Limb (tissue), 2 donors: ENCODE measurements at regions not wholly inside any gene's neighbourhood (a gene's known extent, or its start where the extent isn't known, plus 50 kb on each side); places are given as distances from the start of the nearest gene placed in this dataset.

Source experiments
- DNase-seq, 2 donors: peaks; one replicate each; pipeline ENCODE4 v3.0.0-alpha.2; 2016; ENCODE audit errors: extremely low spot score in 2 of 2

DNA sequence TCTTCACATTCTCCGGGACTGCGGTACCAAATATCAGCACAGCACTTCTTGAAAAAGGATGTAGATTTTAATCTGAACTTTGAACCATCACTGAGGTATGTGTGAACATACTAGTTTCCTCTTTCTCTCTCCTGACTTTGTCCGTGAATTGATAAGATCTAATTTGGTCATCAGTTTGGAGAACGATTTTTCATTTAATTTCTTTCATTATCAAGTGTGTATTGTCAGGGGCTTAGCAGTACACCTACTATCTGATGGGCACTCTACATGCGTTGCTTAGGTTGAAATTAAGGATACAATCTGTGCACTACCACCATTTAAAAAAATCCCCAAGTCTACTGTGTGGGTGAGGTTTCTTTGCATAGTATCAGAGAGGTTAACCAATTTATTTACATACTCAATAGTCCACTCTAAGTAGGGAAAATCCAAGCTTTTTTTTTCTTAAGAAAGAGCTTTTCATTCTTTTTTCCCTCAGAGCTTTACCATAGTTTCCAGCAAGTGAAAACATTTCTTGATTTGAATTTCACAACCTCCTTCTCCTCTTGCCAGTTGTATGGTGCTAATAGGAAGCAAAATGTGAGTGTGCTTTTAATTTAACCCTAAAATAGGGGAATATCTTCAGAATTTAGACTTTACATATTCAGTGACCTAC lies 105.4 kb upstream of the ESR1 start:
- DNase-seq, result no peak

GRCh38 chr6:151702851-151703658 lies 104.4 kb upstream of the ESR1 start:
- DNase-seq, result no peak

- DNase-seq, result no peak
These were observed 103.1 kb upstream of the ESR1 start for GRCh38 chr6:151704383-151704782.

DNA sequence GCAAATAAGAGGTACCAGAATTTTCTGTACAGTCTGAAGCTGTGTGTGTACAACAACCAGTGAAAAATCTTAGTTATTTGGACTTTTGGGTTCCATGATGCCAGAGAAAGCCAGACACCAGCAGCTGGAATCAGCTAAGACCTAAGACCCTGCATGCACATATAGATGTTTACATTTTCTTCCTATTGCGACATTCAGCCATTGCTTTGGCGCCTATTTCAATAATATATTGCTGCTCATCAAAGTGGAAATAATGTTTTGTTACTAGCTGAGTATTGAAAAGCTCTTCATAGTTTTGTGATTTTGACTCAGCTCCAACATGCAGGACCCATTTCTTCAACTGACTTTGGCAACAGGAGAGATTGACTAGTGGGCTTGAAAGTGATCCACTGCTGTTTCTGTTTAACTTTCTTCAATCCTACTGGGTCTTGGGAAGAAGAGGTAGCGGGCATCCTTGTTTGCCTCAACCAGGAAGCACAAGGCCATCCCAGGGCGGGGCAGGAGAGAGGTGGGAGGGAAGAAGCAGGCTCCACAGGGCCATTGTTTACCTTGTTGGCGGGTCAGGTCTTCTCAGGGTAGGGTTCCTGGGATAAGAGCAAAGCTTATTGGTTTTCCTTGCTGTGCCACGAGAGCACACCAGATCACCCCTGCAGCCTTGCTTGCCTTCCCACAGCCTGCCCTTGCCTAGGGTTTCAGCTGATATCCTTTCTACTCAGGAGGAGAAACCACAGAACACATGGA lies 101.3 kb upstream of the ESR1 start:
- no peak for DNase-seq

- no peak for DNase-seq
These were observed 98.2 kb upstream of the ESR1 start for GRCh38 chr6:151709329-151709728.

DNA sequence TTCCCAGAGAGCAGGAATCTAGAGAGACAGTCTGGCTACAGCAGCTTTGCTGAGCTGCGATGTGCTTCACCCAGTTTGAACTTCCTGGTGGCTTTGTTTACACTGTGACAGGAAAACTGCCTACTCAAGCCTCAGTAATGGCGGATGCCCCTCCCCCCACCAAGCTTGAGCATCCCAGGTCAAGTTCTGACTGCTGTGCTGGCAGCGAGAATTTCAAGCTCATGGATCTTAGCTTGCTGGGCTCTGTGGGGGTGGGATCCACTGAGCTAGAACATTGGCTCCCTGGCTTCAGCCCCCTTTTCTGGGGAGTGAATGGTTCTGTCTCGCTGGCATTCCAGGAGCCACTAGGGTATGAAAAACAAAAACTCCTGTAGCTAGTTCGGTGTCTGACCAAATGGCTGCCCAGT lies 91.0 kb upstream of the ESR1 start:
- no peak for DNase-seq

- DNase-seq, result no peak
These were observed 88.4 kb upstream of the ESR1 start for GRCh38 chr6:151719070-151719469.

DNA sequence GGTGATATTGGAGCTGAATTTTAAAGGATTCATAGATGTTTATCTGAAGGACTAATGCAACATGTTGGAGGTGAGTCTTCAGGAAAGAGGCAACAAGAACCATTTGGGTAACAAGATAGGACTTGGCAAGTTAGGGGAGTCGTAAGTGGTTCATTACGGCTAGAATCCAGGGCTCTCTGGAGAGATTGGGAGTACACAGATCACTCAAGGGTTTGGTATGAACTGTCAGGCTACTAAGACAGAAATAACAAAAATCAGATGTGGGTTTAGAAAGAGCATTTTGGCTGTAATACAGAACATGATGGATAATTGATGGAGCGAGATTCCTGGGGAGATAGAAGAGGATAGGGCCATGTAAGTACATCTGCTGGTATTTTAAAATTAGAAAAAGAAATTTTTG lies 86.3 kb upstream of the ESR1 start:
- DNase-seq, result no peak

DNA sequence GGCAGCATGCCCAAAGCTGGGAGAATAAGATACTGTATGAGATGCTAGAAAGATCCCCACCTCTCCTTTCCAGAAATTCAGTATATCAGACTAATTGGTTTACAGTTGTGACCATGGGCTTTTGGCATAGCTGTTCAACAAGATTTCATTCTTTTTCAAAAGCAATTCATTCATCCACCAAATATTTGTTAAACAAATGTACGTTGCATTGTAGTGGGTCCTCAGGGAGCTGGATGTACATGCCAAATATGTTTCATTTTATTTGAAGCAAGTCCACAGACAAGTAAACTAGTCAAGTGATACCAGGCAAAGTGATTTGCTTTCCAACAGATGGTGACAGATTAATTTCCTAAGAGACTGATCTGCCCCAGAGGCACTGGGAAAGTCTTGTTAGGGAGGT lies 85.8 kb upstream of the ESR1 start:
- DNase-seq, result no peak

GRCh38 chr6:151722342-151722741 lies 85.1 kb upstream of the ESR1 start:
- no peak for DNase-seq

- no peak for DNase-seq
These were observed 84.3 kb upstream of the ESR1 start for GRCh38 chr6:151723152-151723551.

DNA sequence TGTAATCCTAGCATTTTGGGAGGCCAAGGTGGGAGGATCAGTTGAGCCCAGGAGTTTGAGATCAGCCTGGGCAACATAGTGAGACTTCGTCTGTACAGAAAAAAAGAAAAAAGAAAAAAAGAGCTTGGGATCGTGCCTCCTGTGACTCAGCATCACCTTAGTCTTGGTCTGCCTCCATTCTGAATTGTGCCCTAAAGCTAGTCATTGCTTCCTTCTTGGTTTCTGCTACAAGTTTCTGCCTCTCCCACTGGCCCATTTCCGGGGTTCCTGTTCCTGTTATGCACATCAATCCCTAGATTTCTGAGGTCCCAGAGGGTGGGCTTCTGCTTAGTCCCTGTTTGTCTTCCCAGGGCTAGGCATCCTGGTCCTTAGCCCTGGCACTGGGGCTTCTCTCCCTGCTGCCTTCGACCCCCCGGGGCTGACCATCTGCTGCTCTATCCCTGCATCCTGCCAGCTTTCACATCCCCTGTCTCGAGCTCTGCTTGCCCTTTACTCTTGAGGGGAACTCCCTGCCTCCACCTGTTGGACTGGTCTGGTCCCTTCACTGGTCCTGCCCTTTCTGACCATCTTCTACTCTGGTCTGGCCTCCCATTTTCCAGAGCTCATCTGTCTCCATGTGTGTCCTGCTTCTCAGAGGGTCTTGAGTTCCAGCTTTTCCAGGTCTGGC lies 77.5 kb upstream of the ESR1 start:
- DNase-seq, result no peak

- no peak for DNase-seq
These were observed 77.0 kb upstream of the ESR1 start for GRCh38 chr6:151730496-151730870.

- DNase-seq, result no peak
These were observed 76.2 kb upstream of the ESR1 start for GRCh38 chr6:151731313-151731712.

GRCh38 chr6:151733680-151734320 lies 73.7 kb upstream of the ESR1 start:
- DNase-seq, result no peak

- DNase-seq, result no peak
These were observed 69.2 kb upstream of the ESR1 start for GRCh38 chr6:151738267-151738666.

DNA sequence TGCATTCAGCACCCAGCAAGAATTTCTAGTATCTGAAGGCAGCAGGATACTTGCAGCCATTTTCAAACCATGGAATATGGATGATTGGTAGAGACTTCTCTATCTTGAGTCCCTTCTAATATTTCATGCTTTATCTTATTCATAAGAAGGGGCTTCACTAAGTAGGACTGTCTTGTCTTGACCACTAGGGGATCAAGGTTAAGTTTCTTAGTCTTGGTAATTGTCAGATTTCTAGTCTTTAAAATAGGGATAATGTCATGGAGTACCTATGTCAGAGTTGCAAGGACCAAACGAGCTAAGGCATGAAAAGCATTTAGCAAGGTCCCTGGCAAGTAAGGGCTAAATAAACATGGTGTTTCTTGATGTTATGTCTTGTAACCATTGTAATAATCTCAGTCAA lies 68.5 kb upstream of the ESR1 start:
- DNase-seq, result no peak

DNA sequence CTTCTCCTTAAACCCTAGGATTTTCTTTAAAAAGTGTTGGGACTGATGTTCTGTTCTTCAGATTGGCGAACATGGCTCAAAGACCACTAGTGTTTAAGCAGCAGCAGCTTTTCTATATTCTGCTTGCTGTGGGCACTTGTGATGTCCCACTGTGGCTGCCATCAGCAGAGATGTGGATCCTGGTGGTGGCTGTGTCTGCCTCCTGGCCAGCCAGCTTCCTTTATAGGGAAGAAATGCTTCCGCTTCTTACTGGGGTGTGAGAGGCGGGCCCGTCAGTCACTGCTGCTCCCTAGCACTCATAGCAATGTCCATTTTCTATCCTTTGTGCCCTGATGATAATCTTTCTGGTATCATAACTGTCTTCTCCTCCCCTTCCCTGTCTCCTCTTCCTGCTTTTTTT lies 66.7 kb upstream of the ESR1 start:
- DNase-seq, result no peak

DNA sequence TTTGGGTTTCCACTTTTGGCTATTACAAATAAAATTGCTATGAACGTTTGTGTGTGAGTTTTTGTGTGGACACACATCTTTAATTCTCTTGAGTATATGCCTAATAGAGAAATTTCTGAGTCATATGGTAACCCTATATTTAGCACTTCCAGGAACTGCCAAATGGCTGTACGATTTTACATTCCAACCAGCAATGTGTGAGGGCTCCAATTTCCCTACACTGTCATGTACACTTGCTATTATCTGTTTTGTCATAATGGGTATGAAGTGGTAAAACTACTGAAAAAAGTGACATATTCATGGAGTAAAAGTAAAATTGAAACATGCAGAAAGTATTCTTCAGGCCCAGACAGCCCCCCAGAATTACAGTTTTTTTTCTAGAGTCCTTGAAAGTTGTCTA lies 59.6 kb upstream of the ESR1 start:
- peak in 1 of 2 donors; percentile 16 for DNase-seq

- DNase-seq, result no peak
These were observed 58.1 kb upstream of the ESR1 start for GRCh38 chr6:151749341-151749740.

DNA sequence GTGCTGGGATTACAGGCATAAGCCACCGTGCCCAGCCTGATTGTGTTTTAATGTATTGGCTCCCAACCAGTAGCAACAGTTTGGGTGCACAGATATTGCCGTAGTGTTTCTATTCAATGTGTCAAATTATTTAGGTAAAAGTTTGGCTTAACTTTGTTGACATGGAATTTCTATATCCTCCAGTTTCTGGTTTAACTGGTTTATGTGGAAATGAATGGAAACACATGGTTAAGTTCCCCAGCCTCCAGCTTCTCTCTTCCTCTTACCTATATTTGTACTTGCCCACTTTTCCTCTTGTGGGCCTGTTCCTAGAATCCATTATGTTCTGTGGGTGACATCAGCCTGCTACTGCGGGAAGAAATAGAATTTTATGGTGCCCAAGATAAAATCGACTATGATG lies 53.9 kb upstream of the ESR1 start:
- no peak for DNase-seq
